ENCODE measurements at regions not wholly inside any gene's neighbourhood (a gene's known extent, or its start where the extent isn't known, plus 50 kb on each side); places are given as distances from the start of the nearest gene placed in this dataset.

DNA sequence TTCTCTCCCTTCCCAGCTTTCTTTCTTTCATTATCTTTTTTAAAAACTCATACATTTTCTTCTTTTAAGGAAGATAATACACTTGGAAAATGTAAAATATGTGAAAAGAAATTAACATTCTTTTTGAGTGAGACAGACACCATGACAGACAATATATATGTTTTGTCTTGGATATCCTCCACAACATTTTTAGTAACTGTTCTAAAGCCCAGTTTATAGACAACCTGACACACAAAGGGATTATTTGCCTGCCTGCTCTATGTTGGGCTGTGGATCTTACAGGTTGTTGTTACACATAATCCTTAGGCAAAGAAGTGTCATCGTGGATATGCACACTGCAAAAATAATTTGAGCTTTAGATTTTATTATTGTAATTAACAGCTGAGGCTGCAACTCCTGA, 301.4 kb upstream of the PDGFD start:
- H3K9me3 ChIP-seq (replicated peaks; ENCODE audit: control insufficient read depth, insufficient read depth, low read depth, low read length) = 0 out of 2 replicates have a peak, but pooled peaks cover 3% of the 10 kb centered on the region
- no peaks in the 10 kb centered on the region for H4K20me1 ChIP-seq (replicated peaks; ENCODE audit: control insufficient read depth, insufficient read depth, low read length)
- H3K4me2 ChIP-seq (ENCODE audit: insufficient read depth, low read length) = no peak overlapping the region
- no peak overlapping the region for H3K4me3 ChIP-seq
- no peaks in the 10 kb centered on the region for H3K27me3 ChIP-seq (ENCODE audit: control insufficient read depth in 2 of 2, insufficient read depth in 2 of 2, low read length in 2 of 2)
- no TSS peak for BruUV-seq (replicated peaks)
- no peak for FAIRE-seq
- ChIA-PET POLR2A (no interaction called here), CTCF (ENCODE audit: low intra/inter-chr PET ratio) (no interaction called here)
- H3K79me2 ChIP-seq (ENCODE audit: control insufficient read depth, insufficient read depth, low read length) = no peaks in the 10 kb centered on the region
- H3K9me1 ChIP-seq (ENCODE audit: control insufficient read depth, insufficient read depth, low read length) = no peaks in the 10 kb centered on the region
- no peak for TF ChIP-seq SUPT5H (IDR thresholded peaks at IDR 0.05)
- TF ChIP-seq NEUROD1 (IDR thresholded peaks at IDR 0.05; ENCODE audit: borderline replicate concordance, low read depth, low read length, partially characterized antibody) = no peak
- no peak for TF ChIP-seq PHTF2 (CRISPR knock-in tag; IDR thresholded peaks at IDR 0.05)
- no peak for TF ChIP-seq FOSL1 (tag; conservative IDR thresholded peaks at IDR 0.05)
- TF ChIP-seq ZNF143 (CRISPR knock-in tag; IDR thresholded peaks at IDR 0.05) = no peak
- TF ChIP-seq TCF7L2 (IDR thresholded peaks at IDR 0.05; ENCODE audit: low read depth, low read length) = no peak
- TF ChIP-seq CCNT2 (IDR thresholded peaks at IDR 0.05; ENCODE audit: borderline replicate concordance, extremely low read depth, insufficient read length, low read depth, low read length) = no peak
- no peak for TF ChIP-seq ZNF717 (CRISPR knock-in tag; IDR thresholded peaks at IDR 0.05)
- TF ChIP-seq TBP (optimal IDR thresholded peaks at IDR 0.05; ENCODE audit: low read depth, low read length) = no peak
- TF ChIP-seq, protein P1, sequence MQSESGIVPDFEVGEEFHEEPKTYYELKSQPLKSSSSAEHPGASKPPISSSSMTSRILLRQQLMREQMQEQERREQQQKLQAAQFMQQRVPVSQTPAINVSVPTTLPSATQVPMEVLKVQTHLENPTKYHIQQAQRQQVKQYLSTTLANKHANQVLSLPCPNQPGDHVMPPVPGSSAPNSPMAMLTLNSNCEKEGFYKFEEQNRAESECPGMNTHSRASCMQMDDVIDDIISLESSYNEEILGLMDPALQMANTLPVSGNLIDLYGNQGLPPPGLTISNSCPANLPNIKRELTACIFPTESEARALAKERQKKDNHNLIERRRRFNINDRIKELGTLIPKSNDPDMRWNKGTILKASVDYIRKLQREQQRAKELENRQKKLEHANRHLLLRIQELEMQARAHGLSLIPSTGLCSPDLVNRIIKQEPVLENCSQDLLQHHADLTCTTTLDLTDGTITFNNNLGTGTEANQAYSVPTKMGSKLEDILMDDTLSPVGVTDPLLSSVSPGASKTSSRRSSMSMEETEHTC (IDR thresholded peaks at IDR 0.05) = no peak
- TF ChIP-seq MTA1 (IDR thresholded peaks at IDR 0.05; ENCODE audit: borderline replicate concordance) = no peak
- TF ChIP-seq MYNN (IDR thresholded peaks at IDR 0.05) = no peak
- no peak for TF ChIP-seq MYNN (CRISPR knock-in tag; IDR thresholded peaks at IDR 0.05)
- no peak for TF ChIP-seq GTF2E2 (tag; IDR thresholded peaks at IDR 0.05)
- in situ Hi-C loops (cut with MboI) (no loop called here), intact Hi-C loops (cut with micrococcal nuclease) (no loop called here)
- 7% methylated on average over 1 of the region's 1 CpG for WGBS (ENCODE audit: insufficient coverage, low coverage, missing lambda C conversion rate)
- no peaks in the 10 kb centered on the region for H3K36me3 ChIP-seq (ENCODE audit: control insufficient read depth, insufficient read depth, low read length)
- H3K27ac ChIP-seq (ENCODE audit: extremely low read depth, low read depth, low read length) = no peak overlapping the region
- H3K4me1 ChIP-seq (replicated peaks in 1 of 2; ENCODE audit: control insufficient read depth in 2 of 2, insufficient read depth in 2 of 2, low read length in 2 of 2) = no peaks in the 10 kb centered on the region
- no peak overlapping the region for H2AFZ ChIP-seq (ENCODE audit: low read depth, low read length)
- no peak overlapping the region for H3K9ac ChIP-seq (ENCODE audit: insufficient read depth in 1 of 2, low read depth in 2 of 2, low read length in 2 of 2)
- no peak for ATAC-seq
- no peak for DNase-seq (ENCODE audit: extremely low read depth in 1 of 4, low spot score in 3 of 4)

All from K562 (cell line).